DMS 273 treated with DMSO at 0.1 percent for 48 hours (cell line): ENCODE measurements at regions not wholly inside any gene's neighbourhood (a gene's known extent, or its start where the extent isn't known, plus 50 kb on each side); places are given as distances from the start of the nearest gene placed in this dataset.
"Not testable (repeated sequence)": the region's sequence is repeated elsewhere in the genome, so short reads cannot be mapped to it uniquely, and the experiment has no call there.

Source experiments
- DNase-seq: peaks from one replicate; lab custom pipeline; 2025; lab: John Stamatoyannopoulos, UW

DNA sequence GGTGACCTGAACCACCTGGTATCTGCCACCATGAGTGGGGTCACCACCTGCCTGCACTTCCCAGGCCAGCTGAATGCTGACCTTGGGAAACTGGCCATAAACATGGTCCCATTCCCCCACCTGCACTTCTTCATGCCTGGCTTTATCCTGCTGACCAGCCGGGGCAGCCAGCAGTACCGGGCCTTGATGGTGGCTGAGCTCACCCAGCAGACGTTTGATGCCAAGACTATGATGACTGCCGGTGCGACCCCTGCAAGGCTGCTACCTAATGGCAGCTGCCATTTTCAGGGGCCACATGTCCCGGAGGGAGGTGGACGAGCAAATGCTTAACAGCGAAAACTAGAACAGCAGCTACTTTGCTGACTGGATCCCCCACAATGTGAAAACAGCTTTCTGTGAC is 67.5 kb upstream of the FAM241A start:
- no peak for DNase-seq

DNA sequence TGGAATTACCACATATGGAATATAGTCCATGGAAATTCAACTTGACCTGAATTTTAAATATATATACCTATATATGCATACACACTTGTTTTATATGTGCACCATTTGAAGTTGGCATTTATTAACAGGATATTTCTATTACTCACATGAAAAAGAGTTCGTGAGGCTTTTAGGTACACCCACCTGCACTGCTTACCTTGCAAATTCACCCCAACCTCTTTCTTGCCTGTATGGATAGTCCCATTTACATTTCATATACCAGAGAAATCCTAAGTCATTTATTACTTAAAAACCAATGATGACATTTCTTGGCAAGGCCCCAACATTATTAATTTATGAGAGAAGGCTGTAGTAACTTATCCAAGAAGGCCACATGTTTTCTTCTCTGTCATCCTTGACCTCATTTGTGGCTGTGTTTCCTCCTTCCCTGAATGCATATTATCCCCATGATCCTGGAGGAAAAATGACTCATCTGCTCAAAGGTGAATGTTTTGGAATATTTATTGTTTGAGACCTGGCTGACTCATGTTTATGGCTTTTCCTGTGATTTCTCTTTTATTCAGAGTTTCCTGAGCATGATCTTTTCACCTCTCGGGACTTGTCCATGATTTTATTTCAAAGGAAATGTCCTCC is 62.2 kb upstream of the FAM241A start:
- no peak for DNase-seq

DNA sequence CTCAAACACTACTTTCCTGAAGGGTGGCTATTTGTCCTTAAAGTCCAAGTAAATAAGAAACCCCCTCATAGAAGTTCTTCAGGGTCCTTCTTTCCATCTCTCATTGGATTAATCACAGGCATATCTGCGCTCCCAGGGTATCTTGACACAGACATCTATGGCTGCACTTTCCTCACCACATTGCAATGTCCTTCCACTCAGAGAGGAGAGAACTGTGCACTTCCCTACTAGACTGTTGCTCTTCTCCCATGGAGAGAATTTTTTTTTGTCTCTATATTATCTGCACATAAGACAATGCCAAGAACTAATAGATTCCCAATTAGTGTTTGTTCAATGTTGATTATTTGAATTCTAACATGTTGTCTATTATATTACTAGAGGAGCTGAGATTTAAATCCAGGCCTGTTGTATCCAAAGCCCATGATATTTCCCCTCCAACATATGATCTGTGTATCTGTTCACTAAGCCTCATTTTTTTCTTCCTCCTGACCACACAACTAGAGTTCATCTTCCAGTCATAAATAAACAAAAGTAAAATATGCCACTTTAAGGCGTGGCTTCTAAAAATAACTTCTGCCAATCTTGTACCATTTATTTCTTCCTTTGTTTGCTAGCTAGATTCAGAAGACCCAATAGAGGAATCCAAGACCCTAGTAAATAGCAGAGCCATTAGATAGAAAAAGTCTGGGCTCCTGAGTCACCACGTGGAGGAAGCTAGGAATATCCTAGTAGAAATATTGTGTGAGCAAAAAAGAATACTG is 61.5 kb upstream of the FAM241A start:
- DNase-seq: no peak

DNA sequence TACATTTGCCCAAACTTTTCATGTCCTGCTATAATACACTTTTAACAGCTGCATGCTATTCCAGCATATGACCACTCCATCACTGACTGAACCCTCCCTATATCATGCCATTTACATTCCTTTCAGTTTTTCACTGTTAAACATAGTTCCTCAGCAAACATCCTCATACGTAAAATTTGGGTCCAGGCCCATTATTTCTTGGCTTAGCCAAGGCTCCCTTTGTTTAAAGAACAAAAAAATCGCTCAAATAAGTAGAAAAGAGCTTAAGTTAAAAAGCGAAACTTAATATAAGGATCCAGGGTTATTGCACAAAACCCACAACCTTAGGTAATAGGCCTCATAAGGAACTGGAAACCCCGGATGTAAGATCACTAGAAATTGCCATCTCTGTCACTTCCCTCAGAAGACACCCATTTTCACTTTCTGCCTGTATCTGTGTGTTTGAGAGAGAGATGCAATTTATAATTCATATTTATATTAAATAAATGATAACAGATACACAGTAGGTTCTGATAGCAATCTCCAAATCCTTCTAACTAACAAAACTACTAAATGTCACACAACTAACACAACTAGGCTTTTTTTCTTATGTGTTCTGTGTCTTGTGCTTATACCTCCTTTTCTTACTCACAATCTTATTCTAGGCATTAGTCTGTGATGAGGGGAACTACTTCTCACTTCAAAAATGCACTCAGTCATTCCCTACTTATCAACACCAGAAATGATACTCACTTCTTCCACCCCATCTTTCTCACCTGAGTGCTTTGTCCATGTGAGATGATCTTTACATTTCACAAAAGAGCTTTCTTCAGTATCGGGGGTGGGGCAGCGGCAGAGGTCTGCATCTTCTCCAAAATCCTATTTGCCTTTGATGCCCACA is 59.9 kb upstream of the FAM241A start:
- DNase-seq: no peak

DNA sequence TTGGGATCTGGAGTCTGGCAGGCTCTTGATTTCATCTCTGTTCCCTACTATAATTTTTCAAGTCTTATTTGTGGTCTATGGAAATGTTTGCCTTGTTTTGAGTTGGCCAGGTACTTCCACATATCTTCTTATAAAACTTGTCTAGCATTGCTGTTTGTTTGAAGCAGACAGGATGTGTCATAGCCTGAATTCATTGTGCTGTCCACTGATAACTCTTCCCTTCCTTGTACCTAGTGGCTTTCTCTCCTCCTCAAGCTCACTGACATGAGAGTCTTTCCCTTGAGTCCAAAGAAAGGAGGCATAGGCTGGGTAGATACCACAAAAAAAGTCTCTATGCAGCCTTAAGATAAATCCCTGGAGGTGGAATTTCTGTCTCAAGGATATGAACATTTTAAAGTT is 59.2 kb upstream of the FAM241A start:
- DNase-seq: no peak

DNA sequence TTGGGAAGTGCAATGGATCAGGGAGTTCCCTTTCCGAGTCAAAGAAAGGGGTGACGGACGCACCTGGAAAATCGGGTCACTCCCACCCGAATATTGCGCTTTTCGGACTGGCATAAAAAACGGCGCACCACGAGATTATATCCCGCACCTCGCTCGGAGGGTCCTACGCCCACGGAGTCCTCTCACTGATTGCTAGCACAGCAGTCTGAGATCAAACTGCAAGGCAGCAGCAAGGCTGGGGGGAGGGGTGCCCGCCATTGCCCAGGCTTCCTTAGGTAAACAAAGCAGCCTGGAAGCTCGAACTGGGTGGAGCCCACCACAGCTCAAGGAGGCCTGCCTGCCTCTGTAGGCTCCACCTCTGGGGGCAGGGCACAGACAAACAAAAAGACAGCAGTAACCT is 58.6 kb upstream of the FAM241A start:
- DNase-seq: not testable (repeated sequence)

DNA sequence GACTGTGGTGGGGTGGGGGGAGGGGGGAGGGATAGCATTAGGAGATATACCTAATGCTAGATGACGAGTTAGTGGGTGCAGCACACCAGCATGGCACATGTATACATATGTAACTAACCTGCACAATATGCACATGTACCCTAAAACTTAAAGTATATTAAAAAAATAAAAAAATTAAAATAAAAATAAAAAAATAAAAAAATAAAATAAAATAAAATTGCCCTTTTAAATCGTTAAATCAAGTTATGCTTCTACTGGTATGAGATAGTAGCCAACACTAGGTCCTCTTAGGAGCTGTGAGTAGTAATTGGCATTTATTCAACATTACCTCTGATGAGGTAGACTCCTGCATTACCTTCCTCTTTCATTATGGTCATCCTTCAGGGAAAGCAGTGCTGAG is 52.9 kb upstream of the FAM241A start:
- DNase-seq: not testable (repeated sequence)

DNA sequence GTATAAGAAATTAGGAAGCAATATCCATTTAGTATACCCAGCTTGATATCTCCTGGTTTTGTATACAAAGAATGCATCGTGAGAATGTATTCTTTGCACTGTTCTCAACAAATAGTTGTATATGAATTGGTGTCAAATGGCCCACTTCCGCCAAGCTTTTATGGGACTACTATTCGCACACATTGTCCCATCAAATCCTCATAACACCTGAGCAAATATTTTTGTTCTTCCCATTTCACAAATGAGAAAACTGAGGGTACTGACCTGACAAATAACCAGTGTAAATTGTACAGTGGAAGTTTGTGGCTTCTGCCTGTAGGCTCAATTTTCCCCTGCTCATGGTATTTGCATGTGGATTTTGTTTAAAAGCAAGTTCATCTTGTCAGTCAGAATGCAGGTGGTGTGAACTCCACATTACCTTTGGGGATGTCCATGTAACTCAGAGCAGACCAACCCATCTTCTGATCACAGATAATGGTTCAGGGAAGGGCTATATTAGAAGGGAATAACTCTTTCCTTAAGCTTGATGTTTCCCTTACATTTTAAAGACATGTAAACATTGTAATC is 51.5 kb upstream of the FAM241A start:
- DNase-seq: no peak

DNA sequence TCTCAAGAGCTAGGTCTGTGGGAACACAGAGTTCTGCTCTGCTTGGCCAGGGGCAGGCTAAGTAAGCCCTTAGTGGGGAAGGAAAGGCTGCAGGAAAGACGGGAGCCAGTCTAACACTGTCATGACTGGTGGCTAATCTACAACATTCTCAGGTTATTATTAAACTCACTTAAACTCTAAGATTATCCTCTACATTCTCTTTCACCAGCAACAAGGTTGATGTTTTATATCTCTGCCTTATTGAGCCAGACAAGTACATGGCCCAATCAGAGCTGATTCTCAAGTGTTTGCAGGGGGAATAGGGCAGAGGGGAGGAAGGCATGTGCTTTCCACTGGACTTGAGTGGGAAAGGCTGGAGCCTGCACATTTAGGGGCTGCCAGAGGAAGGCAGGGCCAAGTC is 50.9 kb upstream of the FAM241A start:
- DNase-seq: no peak
